PC-3 (cell line): ENCODE measurements at regions not wholly inside any gene's neighbourhood (a gene's known extent, or its start where the extent isn't known, plus 50 kb on each side); places are given as distances from the start of the nearest gene placed in this dataset.

Experiments used
- ATAC-seq: fragments of 200-7000 bp; cut with Tn5 transposase; 2 replicates; pipeline ENCODE4 v1.9.1; 2020; ENCODE audit warnings: mild to moderate bottlenecking, moderate library complexity
- BruUV-seq: library from RNA; stranded (reverse); fragments of 400-500 nt; replicated peaks from 2 replicates; lab custom pipeline; 2021; lab: Mats Ljungman, UMichigan
- CTCF ChIA-PET: fragments of 300-600 bp; sonication (Branson Sonifier 250); formaldehyde crosslinking; loops from one replicate; lab custom pipeline; 2022; ENCODE audit warnings: antibody characterized with exemption; lab: Charles Lee
- POLR2A ChIA-PET: fragments of 300-600 bp; sonication (Branson Sonifier 250); formaldehyde crosslinking; loops from one replicate; lab custom pipeline; 2022; ENCODE audit warnings: antibody characterized with exemption; ENCODE audit not compliant: unreplicated experiment; lab: Charles Lee
- DNase-seq: peaks from one replicate; pipeline ENCODE4 v3.0.0-alpha.2; 2015
- H2AFZ ChIP-seq: fragments of 300-600 bp; sonication (generic); 2 replicates; pipeline ENCODE4 v1.6.0; 2016; ENCODE audit warnings: antibody characterized with exemption, low read length
- H3F3A ChIP-seq: fragments of 300-600 bp; sonication (generic); one replicate; pipeline ENCODE4 v1.6.0; 2017; ENCODE audit warnings: antibody characterized with exemption, low read length, control low read depth, mild to moderate bottlenecking; ENCODE audit not compliant: unreplicated experiment
- H3K27ac ChIP-seq: fragments of 300-600 bp; sonication (generic); 2 replicates; pipeline ENCODE4 v1.5.1; 2016; ENCODE audit warnings: mild to moderate bottlenecking, low read length
- H3K27me3 ChIP-seq: fragments of 300-600 bp; sonication (generic); 2 replicates; pipeline ENCODE4 v1.6.1; 2016; ENCODE audit warnings: low read length, mixed read lengths
- H3K36me3 ChIP-seq: fragments of 300-600 bp; sonication (generic); 2 replicates; pipeline ENCODE4 v1.6.1; 2016; ENCODE audit warnings: low read depth, mixed run types, low read length, mixed read lengths
- H3K4me1 ChIP-seq: fragments of 300-600 bp; sonication (generic); 2 replicates; pipeline ENCODE4 v1.5.1; 2016; ENCODE audit warnings: low read length; ENCODE audit not compliant: insufficient read depth
- H3K4me2 ChIP-seq: fragments of 300-600 bp; sonication (generic); 2 replicates; pipeline ENCODE4 v1.6.0; 2016; ENCODE audit warnings: low read length
- H3K4me3 ChIP-seq: fragments of 300-600 bp; sonication (generic); 2 replicates; pipeline ENCODE4 v1.5.1; 2016; ENCODE audit warnings: mild to moderate bottlenecking, low read length, mixed read lengths
- H3K79me2 ChIP-seq: fragments of 300-600 bp; sonication (generic); 2 replicates; pipeline ENCODE4 v1.6.1; 2017; ENCODE audit warnings: low read length, mixed read lengths
- H3K9ac ChIP-seq: fragments of 300-600 bp; sonication (generic); 2 replicates; pipeline ENCODE4 v1.6.0; 2016; ENCODE audit warnings: mild to moderate bottlenecking, low read length
- H3K9me2 ChIP-seq: fragments of 300-600 bp; sonication (generic); replicated peaks from 2 replicates; pipeline ENCODE4 v1.6.1; 2016; ENCODE audit warnings: mixed run types, low read length, mixed read lengths
- H3K9me3 ChIP-seq: fragments of 300-600 bp; sonication (generic); 2 replicates; pipeline ENCODE4 v1.6.1; 2016; ENCODE audit warnings: low read length, mixed read lengths
- H4K20me1 ChIP-seq: fragments of 300-600 bp; sonication (generic); 2 replicates; pipeline ENCODE4 v1.6.1; 2016; ENCODE audit warnings: low read length, mixed read lengths
- EZH2 ChIP-seq: fragments of 300-600 bp; sonication (generic); IDR thresholded peaks from one replicate; pipeline ENCODE4 v1.6.1; 2017; ENCODE audit warnings: antibody characterized with exemption, mild to moderate bottlenecking, low read length; ENCODE audit not compliant: unreplicated experiment
- EZH2phosphoT487 ChIP-seq: fragments of 300-600 bp; sonication (generic); IDR thresholded peaks from 2 replicates; pipeline ENCODE4 v1.6.1; 2018; ENCODE audit warnings: mild to moderate bottlenecking, antibody characterized with exemption, low read length, borderline replicate concordance
- intact Hi-C: fragments of 100-400 bp; cut with micrococcal nuclease; formaldehyde crosslinking; loops from 2 replicates; pipeline ENCODE4 v1.9.0; 2023
- TF ChIP-seq, protein P1 (sequence below): fragments of 300-600 bp; sonication (generic); conservative IDR thresholded peaks from 2 replicates; pipeline ENCODE4 v1.5.1; 2017; ENCODE audit warnings: antibody characterized with exemption, low read depth, mild to moderate bottlenecking, low read length

DNA sequence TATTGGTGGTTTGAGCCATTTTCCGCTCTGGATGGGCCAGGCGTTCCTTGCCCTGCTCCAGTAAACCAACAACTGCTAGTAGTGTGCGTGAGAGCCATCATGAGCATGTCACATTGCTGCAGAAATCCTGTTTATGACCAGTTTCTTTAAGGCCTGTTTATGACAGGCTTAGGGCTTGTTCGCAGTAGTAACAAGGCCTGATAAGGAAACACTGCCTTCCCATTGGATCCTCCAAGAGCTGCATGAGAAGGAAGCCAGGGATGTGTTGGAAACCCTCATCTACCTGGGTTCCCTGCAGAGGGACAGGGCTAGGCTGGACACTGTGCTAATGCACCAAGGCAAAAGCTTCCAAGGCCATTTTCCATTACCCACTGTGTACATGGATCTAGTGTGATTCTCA is 153.9 kb downstream of the ZNF518B start:
- Histone ChIP-seq H3K4me2 (no peak overlapping the region), H3K79me2 (no peaks in the 10 kb centered on the region), H3K9me3 (no peaks in the 10 kb centered on the region), H3K36me3 (no peaks in the 10 kb centered on the region), H3K9me2 (no peaks in the 10 kb centered on the region), H3K4me3 (no peak overlapping the region), H3K27me3 (no peaks in the 10 kb centered on the region; the same call in 1 of the 2 replicates), H2AFZ (no peak overlapping the region), H4K20me1 (no peaks in the 10 kb centered on the region), H3F3A (no peaks in the 10 kb centered on the region), H3K27ac (no peak overlapping the region), H3K9ac (no peak overlapping the region), H3K4me1 (no peaks in the 10 kb centered on the region)
- ATAC-seq (no peak), DNase-seq (no peak)
- ChIA-PET POLR2A (no interaction called here), CTCF (no interaction called here)
- no TSS peak for BruUV-seq
- intact Hi-C loops, result no loop called here
- TF ChIP-seq, protein P1, sequence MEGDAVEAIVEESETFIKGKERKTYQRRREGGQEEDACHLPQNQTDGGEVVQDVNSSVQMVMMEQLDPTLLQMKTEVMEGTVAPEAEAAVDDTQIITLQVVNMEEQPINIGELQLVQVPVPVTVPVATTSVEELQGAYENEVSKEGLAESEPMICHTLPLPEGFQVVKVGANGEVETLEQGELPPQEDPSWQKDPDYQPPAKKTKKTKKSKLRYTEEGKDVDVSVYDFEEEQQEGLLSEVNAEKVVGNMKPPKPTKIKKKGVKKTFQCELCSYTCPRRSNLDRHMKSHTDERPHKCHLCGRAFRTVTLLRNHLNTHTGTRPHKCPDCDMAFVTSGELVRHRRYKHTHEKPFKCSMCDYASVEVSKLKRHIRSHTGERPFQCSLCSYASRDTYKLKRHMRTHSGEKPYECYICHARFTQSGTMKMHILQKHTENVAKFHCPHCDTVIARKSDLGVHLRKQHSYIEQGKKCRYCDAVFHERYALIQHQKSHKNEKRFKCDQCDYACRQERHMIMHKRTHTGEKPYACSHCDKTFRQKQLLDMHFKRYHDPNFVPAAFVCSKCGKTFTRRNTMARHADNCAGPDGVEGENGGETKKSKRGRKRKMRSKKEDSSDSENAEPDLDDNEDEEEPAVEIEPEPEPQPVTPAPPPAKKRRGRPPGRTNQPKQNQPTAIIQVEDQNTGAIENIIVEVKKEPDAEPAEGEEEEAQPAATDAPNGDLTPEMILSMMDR, result no peak
- no peak for TF ChIP-seq EZH2phosphoT487
- no peak for TF ChIP-seq EZH2

DNA sequence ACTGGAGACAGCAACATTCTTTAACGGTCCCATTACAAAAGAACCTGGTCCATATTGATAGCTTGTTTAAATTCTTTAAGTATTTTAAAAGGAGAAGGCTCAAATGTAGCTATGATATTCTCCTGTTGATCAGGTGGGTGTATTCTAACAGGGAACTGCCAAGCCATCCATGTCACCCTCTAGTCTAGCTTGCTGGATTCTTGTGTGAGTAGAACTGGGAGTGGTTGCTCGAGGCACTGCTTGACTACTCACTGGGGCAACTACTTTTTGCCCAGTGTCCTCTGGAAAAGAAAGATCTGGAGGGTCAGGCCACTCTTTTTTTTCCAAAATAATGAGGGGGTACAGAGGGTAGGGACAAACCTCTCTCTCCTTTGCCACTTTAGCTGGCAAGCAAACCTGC is 155.1 kb downstream of the ZNF518B start:
- DNase-seq (no peak), ATAC-seq (no peak)
- H3K4me3 ChIP-seq, result no peak overlapping the region
- intact Hi-C loops, result no loop called here
- H3K4me1 ChIP-seq, result no peaks in the 10 kb centered on the region
- no peaks in the 10 kb centered on the region for H3K36me3 ChIP-seq
- H3K27me3 ChIP-seq, result no peaks in the 10 kb centered on the region; the same call in 1 of the 2 replicates
- no peak overlapping the region for H3K9ac ChIP-seq
- no peaks in the 10 kb centered on the region for H3K9me2 ChIP-seq
- ChIA-PET POLR2A (no interaction called here), CTCF (no interaction called here)
- H3F3A ChIP-seq, result no peaks in the 10 kb centered on the region
- H3K4me2 ChIP-seq, result no peak overlapping the region
- no peaks in the 10 kb centered on the region for H3K79me2 ChIP-seq
- BruUV-seq, result no TSS peak
- TF ChIP-seq, protein P1, result no peak
- no peak for TF ChIP-seq EZH2
- TF ChIP-seq EZH2phosphoT487, result no peak
- H4K20me1 ChIP-seq, result no peaks in the 10 kb centered on the region
- H2AFZ ChIP-seq, result no peak overlapping the region
- H3K9me3 ChIP-seq, result no peaks in the 10 kb centered on the region
- H3K27ac ChIP-seq, result no peak overlapping the region

DNA sequence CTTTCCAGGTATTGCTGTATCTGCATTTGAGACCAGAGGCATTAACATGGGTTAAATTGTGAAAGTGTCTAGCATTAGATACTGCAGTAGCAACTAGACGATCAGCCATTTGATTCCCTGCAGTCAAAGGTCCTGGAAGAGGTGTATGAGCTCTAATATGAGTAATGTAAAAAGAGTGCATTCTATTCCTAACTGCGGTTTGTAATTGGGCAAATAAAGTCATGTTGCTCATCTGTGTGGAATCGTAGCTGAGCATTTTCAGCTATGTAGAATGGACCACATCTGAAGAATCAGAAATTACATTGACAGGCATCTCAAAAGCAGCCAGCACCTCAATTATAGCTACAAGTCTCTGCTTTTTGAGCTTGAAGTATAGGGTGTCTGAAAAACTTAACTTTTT is 157.6 kb downstream of the ZNF518B start:
- intact Hi-C loops, result no loop called here
- Histone ChIP-seq H3K9me3 (no peaks in the 10 kb centered on the region), H3K9ac (no peak overlapping the region), H3K4me2 (no peak overlapping the region), H3K27me3 (no peaks in the 10 kb centered on the region), H3K4me3 (no peak overlapping the region), H3K27ac (no peak overlapping the region), H3K36me3 (no peaks in the 10 kb centered on the region), H2AFZ (no peak overlapping the region), H3K4me1 (no peaks in the 10 kb centered on the region), H3F3A (no peaks in the 10 kb centered on the region), H3K9me2 (no peaks in the 10 kb centered on the region), H3K79me2 (no peaks in the 10 kb centered on the region), H4K20me1 (no peaks in the 10 kb centered on the region)
- POLR2A ChIA-PET, result no interaction called here
- ATAC-seq, result no peak
- no peak for DNase-seq
- CTCF ChIA-PET, result no interaction called here
- TF ChIP-seq EZH2phosphoT487, result no peak
- no peak for TF ChIP-seq EZH2
- TF ChIP-seq, protein P1, result no peak
- BruUV-seq, result no TSS peak
